GM12891 (cell line): ENCODE measurements at regions not wholly inside any gene's neighbourhood (a gene's known extent, or its start where the extent isn't known, plus 50 kb on each side); places are given as distances from the start of the nearest gene placed in this dataset.

Experiments
- POLR2A ChIP-seq: IDR thresholded peaks from 2 replicates; pipeline ENCODE4 v1.6.1; 2011; ENCODE audit warnings: low read depth, low read length, control low read depth
- POLR2AphosphoS5 ChIP-seq: IDR thresholded peaks from 2 replicates; pipeline ENCODE4 v1.6.1; 2011; ENCODE audit warnings: low read depth, low read length, control low read depth
- TAF1 ChIP-seq: IDR thresholded peaks from 2 replicates; pipeline ENCODE4 v1.6.1; 2011; ENCODE audit warnings: low read depth, low read length, control low read depth

- TF ChIP-seq POLR2AphosphoS5 (no peak), POLR2A (no peak), TAF1 (no peak)
These were observed 88.3 kb upstream of the PRDM9 start for GRCh38 chr5:23419115-23419514.
